Uterus (tissue), 3 donors: ENCODE measurements at regions not wholly inside any gene's neighbourhood (a gene's known extent, or its start where the extent isn't known, plus 50 kb on each side); places are given as distances from the start of the nearest gene placed in this dataset.
A peak's percentile ranks its signal among the peaks of the same experiment; 100 is the strongest.

ENCODE experiments used
- DNase-seq, 2 donors: peaks; one replicate each; pipeline ENCODE4 v3.0.0-alpha.2; 2019 to 2020
- H3K27ac ChIP-seq, 2 donors: fragments of 200-600 bp; sonication (generic); 1 replicate in 1 of 2; 2 replicates in 1 of 2; pipeline ENCODE4 v1.5.1; 2016 to 2018
- H3K27me3 ChIP-seq, 2 donors: fragments of 200-600 bp; sonication (generic); one replicate each; pipeline ENCODE4 v1.5.1; 2018 to 2019; ENCODE audit warnings: control low read depth in 1 of 2
- H3K36me3 ChIP-seq, 2 donors: fragments of 200-600 bp; sonication (generic); one replicate each; pipeline ENCODE4 v1.5.1; 2019; ENCODE audit warnings: control low read depth in 1 of 2
- H3K4me1 ChIP-seq, 2 donors: fragments of 200-600 bp; sonication (generic); one replicate each; pipeline ENCODE4 v1.5.1; 2018 to 2019; ENCODE audit warnings: control low read depth in 1 of 2
- H3K4me3 ChIP-seq, 2 donors: fragments of 200-600 bp; sonication (generic); 1 replicate in 1 of 2; 2 replicates in 1 of 2; pipeline ENCODE4 v1.5.1; 2018 to 2019; ENCODE audit warnings: mild to moderate bottlenecking in 1 of 2
- H3K9me3 ChIP-seq, 2 donors: fragments of 200-600 bp; sonication (generic); one replicate each; pipeline ENCODE4 v1.5.1; 2019; ENCODE audit warnings: control low read depth in 1 of 2
- POLR2A ChIP-seq, 2 donors: fragments of 450-650 bp; IDR thresholded peaks; one replicate each; pipeline ENCODE4 v1.6.1; 2016; ENCODE audit warnings: antibody characterized with exemption in 2 of 2, mild to moderate bottlenecking in 1 of 2, moderate library complexity in 1 of 2
- intact Hi-C: fragments of 100-400 bp; cut with DNase I; formaldehyde crosslinking; loops from one replicate; pipeline ENCODE4 v1.15.1; 2023; ENCODE audit warnings: low total_unique reads
- TF ChIP-seq, protein P1 (sequence below), 4 experiments: fragments of 200-600 bp in 2 of 4; fragments of 450-650 bp in 2 of 4; sonication (generic) in 2 of 4; IDR thresholded peaks; one replicate each; pipeline ENCODE4 v1.5.1; 2016 to 2019; ENCODE audit warnings: antibody characterized with exemption in 4 of 4, mild to moderate bottlenecking in 2 of 4, moderate library complexity in 1 of 4
- donor health status: DM: yes; HTN: yes; CAD: no.

DNA sequence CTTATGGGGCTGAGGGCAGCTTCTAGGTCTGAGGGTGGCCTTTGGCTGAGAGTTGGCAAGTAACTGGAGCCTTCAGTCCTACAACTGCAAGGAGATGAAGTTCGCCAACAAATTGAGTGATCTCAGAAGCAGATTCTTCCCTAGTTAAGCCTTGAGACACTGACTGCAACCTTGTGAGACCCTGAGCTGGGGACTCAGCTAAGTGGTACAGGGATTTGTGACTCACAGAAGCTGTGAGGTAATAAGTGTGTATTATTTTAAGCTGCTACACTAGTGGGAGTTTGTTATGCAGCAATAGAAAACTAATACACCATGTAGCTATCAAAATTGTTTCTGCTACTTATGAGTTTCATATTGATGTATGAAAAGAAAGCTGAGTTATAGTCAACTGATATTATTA, 279.2 kb downstream of the PIK3R1 start:
- H3K4me3 ChIP-seq: no peak overlapping the region
- no peaks in the 10 kb centered on the region for H3K9me3 ChIP-seq
- no peaks in the 10 kb centered on the region for H3K4me1 ChIP-seq
- no peak for DNase-seq
- H3K36me3 ChIP-seq: no peaks in the 10 kb centered on the region
- H3K27ac ChIP-seq: no peak overlapping the region
- TF ChIP-seq POLR2A (IDR thresholded peaks at IDR 0.05): no peak
- TF ChIP-seq, protein P1, sequence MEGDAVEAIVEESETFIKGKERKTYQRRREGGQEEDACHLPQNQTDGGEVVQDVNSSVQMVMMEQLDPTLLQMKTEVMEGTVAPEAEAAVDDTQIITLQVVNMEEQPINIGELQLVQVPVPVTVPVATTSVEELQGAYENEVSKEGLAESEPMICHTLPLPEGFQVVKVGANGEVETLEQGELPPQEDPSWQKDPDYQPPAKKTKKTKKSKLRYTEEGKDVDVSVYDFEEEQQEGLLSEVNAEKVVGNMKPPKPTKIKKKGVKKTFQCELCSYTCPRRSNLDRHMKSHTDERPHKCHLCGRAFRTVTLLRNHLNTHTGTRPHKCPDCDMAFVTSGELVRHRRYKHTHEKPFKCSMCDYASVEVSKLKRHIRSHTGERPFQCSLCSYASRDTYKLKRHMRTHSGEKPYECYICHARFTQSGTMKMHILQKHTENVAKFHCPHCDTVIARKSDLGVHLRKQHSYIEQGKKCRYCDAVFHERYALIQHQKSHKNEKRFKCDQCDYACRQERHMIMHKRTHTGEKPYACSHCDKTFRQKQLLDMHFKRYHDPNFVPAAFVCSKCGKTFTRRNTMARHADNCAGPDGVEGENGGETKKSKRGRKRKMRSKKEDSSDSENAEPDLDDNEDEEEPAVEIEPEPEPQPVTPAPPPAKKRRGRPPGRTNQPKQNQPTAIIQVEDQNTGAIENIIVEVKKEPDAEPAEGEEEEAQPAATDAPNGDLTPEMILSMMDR (IDR thresholded peaks at IDR 0.05): no peak
- H3K27me3 ChIP-seq: no peaks in the 10 kb centered on the region
- intact Hi-C loops: no loop called here

DNA sequence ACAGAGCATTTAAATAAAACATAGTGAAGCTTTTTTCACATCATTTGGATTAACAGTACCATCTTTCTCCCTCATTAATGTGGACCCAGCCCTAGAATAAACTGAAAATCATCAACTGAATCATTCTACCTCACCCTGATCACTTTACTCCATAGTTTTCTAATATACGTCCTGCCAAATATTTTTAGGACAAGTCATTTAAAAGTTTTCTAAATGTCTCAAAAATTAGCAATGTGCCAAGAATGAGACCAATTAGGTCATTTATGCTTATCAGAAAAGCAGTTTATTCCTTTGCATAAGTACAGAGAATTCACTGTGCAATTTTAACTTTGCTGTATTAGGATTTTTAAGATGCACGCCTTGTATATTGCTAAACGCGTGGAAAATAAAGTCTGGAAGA, 284.4 kb downstream of the PIK3R1 start:
- Histone ChIP-seq H3K4me3 (no peak overlapping the region), H3K36me3 (no peaks in the 10 kb centered on the region), H3K27me3 (no peaks in the 10 kb centered on the region), H3K4me1 (peaks cover 0 to 4% of the 10 kb centered on the region in 2 donors), H3K9me3 (no peaks in the 10 kb centered on the region), H3K27ac (peak overlapping the region in 1 of 2 donors; percentile 2)
- intact Hi-C loops: no loop called here
- TF ChIP-seq, protein P1 (IDR thresholded peaks at IDR 0.05): no peak
- TF ChIP-seq POLR2A (IDR thresholded peaks at IDR 0.05): no peak
- no peak for DNase-seq

DNA sequence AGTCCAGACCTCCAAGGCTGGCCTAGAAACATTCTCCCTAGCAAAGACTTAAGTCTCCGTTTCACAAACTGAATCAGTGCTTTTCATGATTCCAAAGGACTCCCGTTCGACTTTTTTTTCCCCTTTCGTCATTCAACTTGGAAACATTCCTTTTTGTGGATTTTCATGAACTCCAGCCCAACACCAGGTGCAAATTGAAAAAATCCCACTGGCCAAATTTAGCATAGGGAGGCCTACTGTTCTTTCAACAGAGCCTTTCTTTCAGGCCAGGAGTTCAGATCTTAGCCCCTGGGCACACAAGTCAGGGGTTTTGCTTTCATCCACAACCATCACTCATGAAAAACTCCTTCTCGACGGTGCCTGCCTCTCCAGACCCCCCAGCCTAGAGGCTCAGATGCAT, 285.3 kb downstream of the PIK3R1 start:
- Histone ChIP-seq H3K4me3 (no peak overlapping the region), H3K36me3 (no peaks in the 10 kb centered on the region), H3K27me3 (no peaks in the 10 kb centered on the region), H3K9me3 (no peaks in the 10 kb centered on the region), H3K27ac (peak overlapping the region in 1 of 2 donors; percentile 2), H3K4me1 (peaks cover 0 to 4% of the 10 kb centered on the region in 2 donors)
- TF ChIP-seq POLR2A (IDR thresholded peaks at IDR 0.05): no peak
- TF ChIP-seq, protein P1 (IDR thresholded peaks at IDR 0.05): no peak
- DNase-seq: no peak
- intact Hi-C loops: no loop called here

DNA sequence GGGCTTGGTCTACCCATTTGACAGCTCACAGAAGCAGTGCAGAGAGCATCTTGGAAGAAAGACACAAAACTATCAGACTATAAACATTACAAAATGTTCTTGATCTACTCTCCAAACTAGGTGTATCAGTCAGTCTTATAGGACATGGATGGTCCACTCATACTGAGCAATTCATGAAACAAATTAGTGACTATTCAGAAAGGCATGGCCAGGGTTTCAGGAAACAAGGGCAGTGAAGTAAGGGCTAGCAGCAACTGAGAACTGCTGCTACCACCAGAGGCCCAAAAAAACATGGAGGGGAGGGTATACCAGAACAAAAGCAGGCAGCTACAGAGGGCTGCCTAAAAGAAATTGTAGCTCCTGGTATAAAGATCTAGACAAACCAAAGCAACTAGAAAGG, 287.0 kb downstream of the PIK3R1 start:
- Histone ChIP-seq H3K27me3 (no peaks in the 10 kb centered on the region), H3K9me3 (no peaks in the 10 kb centered on the region), H3K36me3 (no peaks in the 10 kb centered on the region), H3K4me3 (no peak overlapping the region), H3K4me1 (peaks cover 0 to 4% of the 10 kb centered on the region in 2 donors), H3K27ac (no peak overlapping the region)
- TF ChIP-seq, protein P1 (IDR thresholded peaks at IDR 0.05): no peak
- TF ChIP-seq POLR2A (IDR thresholded peaks at IDR 0.05): no peak
- intact Hi-C loops: no loop called here
- DNase-seq: no peak

DNA sequence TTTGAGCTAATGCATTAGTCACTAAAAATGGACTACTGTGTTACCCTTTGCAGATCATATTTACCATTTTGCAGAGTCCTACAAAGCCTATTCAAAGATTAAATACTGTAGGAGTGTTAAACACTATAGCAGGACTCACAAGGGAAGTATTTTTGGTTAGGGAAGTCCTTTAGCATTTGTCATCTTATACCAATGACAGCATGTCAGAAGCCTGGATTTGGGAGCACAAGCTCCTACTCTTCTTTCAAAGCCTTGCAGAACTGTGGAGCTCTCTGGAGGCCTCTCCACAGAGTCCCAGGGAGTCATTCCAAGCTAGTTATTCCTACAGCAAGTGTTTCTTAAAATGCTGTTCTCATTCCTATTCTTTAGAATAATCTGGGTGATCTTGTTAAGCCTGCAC, 288.8 kb downstream of the PIK3R1 start:
- TF ChIP-seq, protein P1 (IDR thresholded peaks at IDR 0.05): no peak
- TF ChIP-seq POLR2A (IDR thresholded peaks at IDR 0.05): no peak

More for the DNA sequence above, 288.8 kb downstream of the PIK3R1 start:
- no peaks in the 10 kb centered on the region for H3K9me3 ChIP-seq
- H3K4me3 ChIP-seq: no peak overlapping the region
- H3K36me3 ChIP-seq: no peaks in the 10 kb centered on the region
- intact Hi-C loops: no loop called here
- no peak overlapping the region for H3K27ac ChIP-seq
- H3K27me3 ChIP-seq: no peaks in the 10 kb centered on the region
- H3K4me1 ChIP-seq: peaks cover 0 to 4% of the 10 kb centered on the region in 2 donors
- no peak for DNase-seq
